HepG2 (cell line): ENCODE measurements at regions not wholly inside any gene's neighbourhood (a gene's known extent, or its start where the extent isn't known, plus 50 kb on each side); places are given as distances from the start of the nearest gene placed in this dataset.

Experiments used
- ATAC-seq: fragments of 200-7000 bp; cut with Tn5 transposase; 3 replicates; pipeline ENCODE4 v1.9.1; 2020; ENCODE audit warnings: mild to moderate bottlenecking, moderate library complexity
- BruUV-seq: library from RNA; stranded (reverse); fragments of 400-500 nt; replicated peaks from 2 replicates; lab custom pipeline; 2021; lab: Mats Ljungman, UMichigan
- CTCF ChIA-PET: fragments of 300-600 bp; formaldehyde crosslinking; extraction: SDS; loops from one replicate; lab custom pipeline; 2021; ENCODE audit warnings: low total read pairs, inconsistent platforms, low intra/inter-chr PET ratio; lab: Yijun Ruan, JAX
- POLR2A ChIA-PET: fragments of 350-600 bp; sonication (Branson Sonifier 250); formaldehyde crosslinking; loops from one replicate; lab custom pipeline; 2020; ENCODE audit warnings: antibody characterized with exemption, inconsistent platforms; lab: Yijun Ruan, JAX
- DNase-seq: peaks from one replicate; pipeline ENCODE4 v3.0.0-alpha.2; 2015; ENCODE audit warnings: low spot score
- FAIRE-seq: peaks from 3 replicates; lab custom pipeline; 2011; peaks lifted over from hg19 to GRCh38; lab: Jason Lieb, UNC
- H2AFZ ChIP-seq: one replicate; pipeline ENCODE4 v1.6.1; 2011; ENCODE audit warnings: low read length, inconsistent platforms
- H3K27ac ChIP-seq: fragments of 300-600 bp; 3 replicates; pipeline ENCODE4 v1.8.0; 2011; ENCODE audit warnings: mixed run types, mild to moderate bottlenecking, mixed read lengths, low read length, inconsistent platforms; ENCODE audit not compliant: insufficient read depth; ENCODE audit errors: extremely low read length
- H3K27me3 ChIP-seq, 2 experiments: fragments of 200-600 bp in 1 of 2; 2 replicates in 1 of 2; 3 replicates in 1 of 2; pipeline versions ENCODE4 v1.6.0 to v1.8.0; 2011; ENCODE audit warnings: low read length in 2 of 2, mild to moderate bottlenecking in 2 of 2, moderate library complexity in 2 of 2, inconsistent platforms in 1 of 2; ENCODE audit not compliant: insufficient read depth in 2 of 2, control insufficient read depth in 1 of 2
- H3K36me3 ChIP-seq, 2 experiments: fragments of 200-600 bp in 1 of 2; replicated peaks in 1 of 2; 2 replicates in 1 of 2; 3 replicates in 1 of 2; pipeline versions ENCODE4 v1.5.1 to v1.8.0; 2011; ENCODE audit warnings: low read length in 2 of 2, inconsistent platforms in 1 of 2; ENCODE audit not compliant: insufficient read depth in 2 of 2, control insufficient read depth in 1 of 2
- H3K4me1 ChIP-seq: 2 replicates; pipeline ENCODE4 v1.5.1; 2012; ENCODE audit warnings: low read length, inconsistent platforms; ENCODE audit not compliant: insufficient read depth
- H3K4me2 ChIP-seq: 2 replicates; pipeline ENCODE4 v1.6.0; 2011; ENCODE audit warnings: low read depth, low read length, inconsistent platforms
- H3K4me3 ChIP-seq, 3 experiments: fragments of 200-600 bp in 1 of 3; sonication (generic), shearing (Covaris generic) in 1 of 3; replicated peaks in 1 of 3; 2 replicates each; pipeline ENCODE4 v1.5.1; 2011 to 2016; ENCODE audit warnings: low read length in 3 of 3, inconsistent platforms in 2 of 3, low read depth in 2 of 3, mild to moderate bottlenecking in 2 of 3, control low read depth in 1 of 3, mixed read lengths in 1 of 3; ENCODE audit not compliant: insufficient read depth in 1 of 3
- H3K79me2 ChIP-seq: one replicate; pipeline ENCODE4 v1.6.1; 2011; ENCODE audit warnings: low read length, inconsistent platforms; ENCODE audit not compliant: insufficient read depth
- H3K9ac ChIP-seq: 2 replicates; pipeline ENCODE4 v1.6.0; 2011; ENCODE audit warnings: mild to moderate bottlenecking, low read depth, low read length, inconsistent platforms; ENCODE audit not compliant: insufficient read depth
- H3K9me3 ChIP-seq: 2 replicates; pipeline ENCODE4 v1.5.1; 2012; ENCODE audit warnings: mild to moderate bottlenecking, low read length
- H4K20me1 ChIP-seq: 2 replicates; pipeline ENCODE4 v1.6.0; 2011; ENCODE audit warnings: inconsistent platforms, mild to moderate bottlenecking, low read length, moderate library complexity; ENCODE audit not compliant: insufficient read depth
- GTF3A ChIP-seq: sonication (generic); formaldehyde crosslinking; conservative IDR thresholded peaks from 2 replicates; pipeline ENCODE4 v1.4.0; 2020; ENCODE audit warnings: mild to moderate bottlenecking, missing genetic modification reagents
- HMGA1 ChIP-seq: sonication (generic); formaldehyde crosslinking; conservative IDR thresholded peaks from 2 replicates; pipeline ENCODE4 v1.4.0; 2020; ENCODE audit warnings: missing genetic modification reagents
- HNF4G ChIP-seq, 2 experiments: sonication (generic) in 1 of 2; formaldehyde crosslinking in 1 of 2; IDR thresholded peaks; 2 replicates each; pipeline versions ENCODE4 v1.4.0 to v1.6.1; 2011 to 2020; ENCODE audit warnings: borderline replicate concordance in 2 of 2, low read depth in 2 of 2, mild to moderate bottlenecking in 2 of 2, low read length in 1 of 2, missing genetic modification reagents in 1 of 2, moderate library complexity in 1 of 2
- KDM1A ChIP-seq: IDR thresholded peaks from 2 replicates; pipeline ENCODE4 v1.6.1; 2016; ENCODE audit warnings: missing compliant biosample characterization
- MTF1 ChIP-seq: sonication (generic); formaldehyde crosslinking; IDR thresholded peaks from 2 replicates; pipeline ENCODE4 v1.5.0; 2020; ENCODE audit warnings: missing genetic modification reagents
- SMAD1 ChIP-seq: sonication (generic); formaldehyde crosslinking; IDR thresholded peaks from 2 replicates; pipeline ENCODE4 v1.4.0; 2020; ENCODE audit warnings: missing genetic modification reagents, low read depth, mild to moderate bottlenecking, borderline replicate concordance
- SNAPC2 ChIP-seq: sonication (generic); formaldehyde crosslinking; IDR thresholded peaks from 2 replicates; pipeline ENCODE4 v1.8.1; 2022; ENCODE audit warnings: mild to moderate bottlenecking, missing genetic modification reagents
- TCF7 ChIP-seq: sonication (generic); IDR thresholded peaks from 2 replicates; pipeline ENCODE4 v1.6.1; 2016; ENCODE audit warnings: antibody characterized with exemption, low read depth
- YEATS4 ChIP-seq: sonication (generic); formaldehyde crosslinking; IDR thresholded peaks from 2 replicates; pipeline ENCODE4 v1.4.0; 2020; ENCODE audit warnings: missing genetic modification reagents, borderline replicate concordance
- ZNF10 ChIP-seq: sonication (generic); formaldehyde crosslinking; IDR thresholded peaks from 2 replicates; pipeline ENCODE4 v1.4.0; 2020; ENCODE audit warnings: mild to moderate bottlenecking, low read depth, missing genetic modification reagents, borderline replicate concordance
- WGBS: methylation state at CpG from one replicate; pipeline ENCODE4 v1.1.6; 2017; ENCODE audit warnings: low lambda C conversion rate; 5-methylcytosine and 5-hydroxymethylcytosine counted together
- in situ Hi-C: cut with HindIII; loops from 2 replicates; pipeline ENCODE4 v1.10.0; 2017; ENCODE audit warnings: low pct_unique_long_range_greater_than_20kb; ENCODE audit not compliant: extremely low pct_ligation_motif_present
- intact Hi-C: fragments of 100-400 bp; cut with micrococcal nuclease; formaldehyde crosslinking; loops from one replicate; pipeline ENCODE4 v1.10.0; 2022; ENCODE audit not compliant: unreplicated experiment
- TF ChIP-seq, protein P1 (sequence below): fragments of 450-650 bp; IDR thresholded peaks from 2 replicates; pipeline ENCODE4 v1.6.1; 2017; ENCODE audit warnings: mild to moderate bottlenecking

DNA sequence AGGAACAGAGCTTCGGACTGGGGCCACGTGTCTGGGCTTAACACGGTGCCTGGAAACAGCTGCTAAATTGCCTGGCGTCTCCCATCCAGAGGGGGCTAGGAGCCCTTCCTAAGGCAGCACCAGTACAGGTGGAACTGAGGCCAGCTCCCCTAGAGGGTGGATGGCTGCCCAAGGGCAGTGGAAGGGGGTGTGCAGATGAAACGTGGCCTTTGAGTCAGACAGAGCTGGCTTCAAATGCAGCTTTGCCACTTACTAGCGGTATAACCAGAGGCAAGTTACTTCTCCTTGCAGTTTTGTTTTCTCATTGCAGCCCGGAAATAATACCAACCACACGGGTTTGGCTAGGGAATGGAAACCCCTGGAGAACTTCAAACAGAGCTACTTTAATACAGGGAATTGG, 59.3 kb upstream of the SLC24A4 start:
- H3K27ac ChIP-seq: no peak overlapping the region
- in situ Hi-C loops: no loop called here
- ATAC-seq: peak; percentile 48; the same call in 2 of the 3 replicates
- ChIA-PET POLR2A (no interaction called here), CTCF (no interaction called here)
- H3K4me1 ChIP-seq: no peaks in the 10 kb centered on the region
- intact Hi-C loops: no loop called here
- TF ChIP-seq YEATS4 (CRISPR knock-in tag) (no peak), ZNF10 (CRISPR knock-in tag) (no peak), SNAPC2 (no peak), GTF3A (CRISPR knock-in tag) (no peak), KDM1A (CRISPR knock-in tag) (no peak), TCF7 (no peak), SMAD1 (CRISPR knock-in tag) (no peak), MTF1 (CRISPR knock-in tag) (no peak), HNF4G (IDR thresholded peaks at IDR 0.05; ENCODE audit: borderline replicate concordance, low read depth, low read length) (no peak), HNF4G (CRISPR knock-in tag; IDR thresholded peaks at IDR 0.05; ENCODE audit: borderline replicate concordance, low read depth) (no peak), HMGA1 (CRISPR knock-in tag) (no peak)
- TF ChIP-seq, protein P1, sequence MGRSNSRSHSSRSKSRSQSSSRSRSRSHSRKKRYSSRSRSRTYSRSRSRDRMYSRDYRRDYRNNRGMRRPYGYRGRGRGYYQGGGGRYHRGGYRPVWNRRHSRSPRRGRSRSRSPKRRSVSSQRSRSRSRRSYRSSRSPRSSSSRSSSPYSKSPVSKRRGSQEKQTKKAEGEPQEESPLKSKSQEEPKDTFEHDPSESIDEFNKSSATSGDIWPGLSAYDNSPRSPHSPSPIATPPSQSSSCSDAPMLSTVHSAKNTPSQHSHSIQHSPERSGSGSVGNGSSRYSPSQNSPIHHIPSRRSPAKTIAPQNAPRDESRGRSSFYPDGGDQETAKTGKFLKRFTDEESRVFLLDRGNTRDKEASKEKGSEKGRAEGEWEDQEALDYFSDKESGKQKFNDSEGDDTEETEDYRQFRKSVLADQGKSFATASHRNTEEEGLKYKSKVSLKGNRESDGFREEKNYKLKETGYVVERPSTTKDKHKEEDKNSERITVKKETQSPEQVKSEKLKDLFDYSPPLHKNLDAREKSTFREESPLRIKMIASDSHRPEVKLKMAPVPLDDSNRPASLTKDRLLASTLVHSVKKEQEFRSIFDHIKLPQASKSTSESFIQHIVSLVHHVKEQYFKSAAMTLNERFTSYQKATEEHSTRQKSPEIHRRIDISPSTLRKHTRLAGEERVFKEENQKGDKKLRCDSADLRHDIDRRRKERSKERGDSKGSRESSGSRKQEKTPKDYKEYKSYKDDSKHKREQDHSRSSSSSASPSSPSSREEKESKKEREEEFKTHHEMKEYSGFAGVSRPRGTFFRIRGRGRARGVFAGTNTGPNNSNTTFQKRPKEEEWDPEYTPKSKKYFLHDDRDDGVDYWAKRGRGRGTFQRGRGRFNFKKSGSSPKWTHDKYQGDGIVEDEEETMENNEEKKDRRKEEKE: no peak
- no peak overlapping the region for H2AFZ ChIP-seq
- BruUV-seq: no TSS peak
- no peak for FAIRE-seq
- H3K4me2 ChIP-seq: no peak overlapping the region; the same call in 1 of the 2 replicates
- no peaks in the 10 kb centered on the region for H3K36me3 ChIP-seq
- no peak overlapping the region for H3K9ac ChIP-seq
- no peak for DNase-seq
- 8% methylated on average over 7 of the region's 8 CpGs for WGBS
- H3K9me3 ChIP-seq: no peaks in the 10 kb centered on the region
- no peaks in the 10 kb centered on the region for H4K20me1 ChIP-seq
- peaks cover 0 to 25% of the 10 kb centered on the region in 2 experiments; a peak in 4 of 5 replicates for H3K27me3 ChIP-seq
- H3K4me3 ChIP-seq: no peak overlapping the region
- H3K79me2 ChIP-seq: no peaks in the 10 kb centered on the region
